NB4 (cell line): ENCODE measurements at regions not wholly inside any gene's neighbourhood (a gene's known extent, or its start where the extent isn't known, plus 50 kb on each side); places are given as distances from the start of the nearest gene placed in this dataset.

Source experiments
- DNase-seq: peaks from one replicate; pipeline ENCODE4 v3.0.0; 2010; ENCODE audit warnings: low read depth
- H3K4me3 ChIP-seq: one replicate; pipeline ENCODE4 v1.5.1; 2011; ENCODE audit warnings: mild to moderate bottlenecking, low read depth, low read length, moderate library complexity
- CTCF ChIP-seq: IDR thresholded peaks from one replicate; pipeline ENCODE4 v1.5.1; 2012; ENCODE audit warnings: low read depth, low read length
- MAX ChIP-seq: IDR thresholded peaks from 2 replicates; pipeline ENCODE4 v1.6.1; 2011; ENCODE audit warnings: low read depth, low read length
- MYC ChIP-seq: IDR thresholded peaks from 2 replicates; pipeline ENCODE4 v1.6.1; 2011; ENCODE audit warnings: low read depth, low read length
- POLR2A ChIP-seq: IDR thresholded peaks from 2 replicates; pipeline ENCODE4 v1.6.1; 2011; ENCODE audit warnings: mild to moderate bottlenecking; ENCODE audit not compliant: insufficient read length; ENCODE audit errors: extremely low read depth

- DNase-seq = no peak
- TF ChIP-seq POLR2A (no peak), MYC (no peak), MAX (no peak), CTCF (no peak)
- H3K4me3 ChIP-seq = no peak overlapping the region
Observed at GRCh38 chr9:100785946-100786345, 208.1 kb downstream of the CAVIN4 start.

GRCh38 chr9:100794738-100795269, 216.9 kb downstream of the CAVIN4 start:
- TF ChIP-seq CTCF = no peak
- no peak for TF ChIP-seq POLR2A
- TF ChIP-seq MYC = no peak
- TF ChIP-seq MAX = no peak
- no peak for DNase-seq
- H3K4me3 ChIP-seq = no peak overlapping the region

- TF ChIP-seq MYC (no peak), MAX (no peak), CTCF (no peak), POLR2A (no peak)
- no peak for DNase-seq
- H3K4me3 ChIP-seq = no peak overlapping the region
Observed at GRCh38 chr9:100803956-100804355, 224.6 kb upstream of the PLPPR1 start.

- DNase-seq = no peak
- TF ChIP-seq MYC (no peak), POLR2A (no peak), MAX (no peak), CTCF (no peak)
Observed at GRCh38 chr9:100811643-100812042, 216.9 kb upstream of the PLPPR1 start.

GRCh38 chr9:100813871-100814270, 214.7 kb upstream of the PLPPR1 start:
- DNase-seq = no peak
- no peak overlapping the region for H3K4me3 ChIP-seq
- TF ChIP-seq MAX (no peak), CTCF (no peak), POLR2A (no peak), MYC (no peak)

More at GRCh38 chr9:100811643-100812042, 216.9 kb upstream of the PLPPR1 start:
- H3K4me3 ChIP-seq = no peak overlapping the region
